Endothelial cell of umbilical vein (primary cell): ENCODE measurements at regions not wholly inside any gene's neighbourhood (a gene's known extent, or its start where the extent isn't known, plus 50 kb on each side); places are given as distances from the start of the nearest gene placed in this dataset.
A peak's percentile ranks its signal among the peaks of the same experiment; 100 is the strongest.

Experiments used
- BruUV-seq: library from RNA; stranded (reverse); fragments of 400-500 nt; replicated peaks from 2 replicates; lab custom pipeline; 2021; lab: Mats Ljungman, UMichigan
- CTCF ChIA-PET: fragments of 300-600, 350-600 bp; sonication (Branson Sonifier 250); formaldehyde crosslinking; loops from one replicate; lab custom pipeline; 2021; ENCODE audit warnings: antibody characterized with exemption, inconsistent platforms; lab: Charles Lee
- POLR2A ChIA-PET: fragments of 300-600, 350-600 bp; sonication (Branson Sonifier 250); formaldehyde crosslinking; loops from one replicate; lab custom pipeline; 2021; ENCODE audit warnings: antibody characterized with exemption, inconsistent platforms; lab: Charles Lee
- DNase-seq: peaks from one replicate; pipeline ENCODE4 v3.0.0-alpha.2; 2011; ENCODE audit warnings: low read depth, low spot score
- FAIRE-seq: peaks from 2 replicates; lab custom pipeline; 2011; peaks lifted over from hg19 to GRCh38; lab: Jason Lieb, UNC
- H2AFZ ChIP-seq: 2 replicates; pipeline ENCODE4 v1.6.0; 2012; ENCODE audit warnings: low read depth, low read length, control low read depth, inconsistent platforms
- H3K27ac ChIP-seq: 2 replicates; pipeline ENCODE4 v1.5.1; 2011; ENCODE audit warnings: low read depth, mild to moderate bottlenecking, control low read depth, low read length, moderate library complexity; ENCODE audit not compliant: insufficient read depth
- H3K27me3 ChIP-seq, 2 experiments: 2 replicates each; pipeline versions ENCODE4 v1.6.0 to v1.6.1; 2011; ENCODE audit warnings: low read length in 2 of 2, mixed read lengths in 1 of 2; ENCODE audit not compliant: control insufficient read depth in 2 of 2, insufficient read depth in 2 of 2
- H3K36me3 ChIP-seq, 2 experiments: 2 replicates in 1 of 2; 3 replicates in 1 of 2; pipeline ENCODE4 v1.5.1; 2011; ENCODE audit warnings: low read length in 2 of 2, mild to moderate bottlenecking in 1 of 2, moderate library complexity in 1 of 2; ENCODE audit not compliant: control insufficient read depth in 2 of 2, insufficient read depth in 2 of 2; ENCODE audit errors: extremely low read depth in 1 of 2
- H3K4me1 ChIP-seq: 3 replicates; pipeline ENCODE4 v1.5.1; 2011; ENCODE audit warnings: mild to moderate bottlenecking, low read length; ENCODE audit not compliant: control insufficient read depth, insufficient read depth; ENCODE audit errors: extremely low read depth
- H3K4me2 ChIP-seq: 2 replicates; pipeline ENCODE4 v1.6.1; 2011; ENCODE audit warnings: low read length, control low read depth, mixed read lengths; ENCODE audit not compliant: insufficient read depth
- H3K4me3 ChIP-seq, 3 experiments: fragments of 200-600 bp in 1 of 3; sonication (generic), shearing (Covaris generic) in 1 of 3; replicated peaks in 1 of 3; 2 replicates each; pipeline ENCODE4 v1.5.1; 2011 to 2016; ENCODE audit warnings: control low read depth in 3 of 3, low read length in 3 of 3, mild to moderate bottlenecking in 2 of 3, inconsistent platforms in 1 of 3, low read depth in 1 of 3, moderate library complexity in 1 of 3; ENCODE audit not compliant: insufficient read depth in 1 of 3
- H3K79me2 ChIP-seq: 2 replicates; pipeline ENCODE4 v1.6.0; 2012; ENCODE audit warnings: low read length, inconsistent platforms; ENCODE audit not compliant: control insufficient read depth, insufficient read depth
- H3K9ac ChIP-seq: replicated peaks from 2 replicates; pipeline ENCODE3; 2011; ENCODE audit warnings: low read length, control low read depth; ENCODE audit not compliant: insufficient read depth; ENCODE audit errors: extremely low read depth
- H3K9me1 ChIP-seq: replicated peaks from 3 replicates; pipeline ENCODE4 v1.6.0; 2011; ENCODE audit warnings: mild to moderate bottlenecking, low read length; ENCODE audit not compliant: control insufficient read depth, insufficient read depth; ENCODE audit errors: extremely low read depth
- H3K9me3 ChIP-seq: replicated peaks from 2 replicates; pipeline ENCODE4 v1.5.1; 2012; ENCODE audit warnings: low read length, inconsistent platforms; ENCODE audit not compliant: control insufficient read depth, insufficient read depth
- H4K20me1 ChIP-seq: replicated peaks from 2 replicates; pipeline ENCODE3; 2011; ENCODE audit warnings: mild to moderate bottlenecking, low read length; ENCODE audit not compliant: control insufficient read depth, insufficient read depth; ENCODE audit errors: extremely low read depth
- EZH2 ChIP-seq: IDR thresholded peaks from 2 replicates; pipeline ENCODE4 v1.6.1; 2012; ENCODE audit warnings: borderline replicate concordance, low read depth, mild to moderate bottlenecking, moderate library complexity, low read length, inconsistent platforms; ENCODE audit not compliant: severe bottlenecking
- GATA2 ChIP-seq: IDR thresholded peaks from 2 replicates; pipeline ENCODE4 v1.7.0; 2011; ENCODE audit warnings: low read depth, mild to moderate bottlenecking, moderate library complexity, mixed read lengths, low read length; ENCODE audit not compliant: insufficient read length, insufficient read depth
- MYC ChIP-seq: IDR thresholded peaks from one replicate; pipeline ENCODE4 v1.6.1; 2011; ENCODE audit warnings: mild to moderate bottlenecking, low read depth, low read length
- POLR2A ChIP-seq: IDR thresholded peaks from 2 replicates; pipeline ENCODE4 v1.6.1; 2012; ENCODE audit warnings: low read depth, mild to moderate bottlenecking, control low read depth, low read length
- POLR2AphosphoS5 ChIP-seq: IDR thresholded peaks from 2 replicates; pipeline ENCODE4 v1.6.1; 2012; ENCODE audit warnings: low read depth, mild to moderate bottlenecking, control low read depth, low read length, moderate library complexity; ENCODE audit not compliant: insufficient read depth
- dilution Hi-C: fragments of 300-500 bp; cut with MboI; formaldehyde crosslinking; loops from one replicate; pipeline ENCODE4 v1.15.0; 2019; ENCODE audit warnings: low sequenced_read_pairs; ENCODE audit not compliant: extremely low pct_ligation_motif_present
- intact Hi-C: fragments of 100-400 bp; cut with micrococcal nuclease; formaldehyde crosslinking; loops from one replicate; pipeline ENCODE4 v1.10.0; 2022
- TF ChIP-seq, protein P1 (sequence below): IDR thresholded peaks from 2 replicates; pipeline ENCODE4 v1.6.1; 2011; ENCODE audit not compliant: insufficient read depth, insufficient read length
- TF ChIP-seq, protein P2 (sequence below), 2 donors: IDR thresholded peaks; 1 replicate in 1 of 2; 2 replicates in 1 of 2; pipeline ENCODE4 v1.5.1; 2011; ENCODE audit warnings: low read length in 2 of 2, mild to moderate bottlenecking in 2 of 2, moderate library complexity in 2 of 2, control low read depth in 1 of 2, inconsistent platforms in 1 of 2, low read depth in 1 of 2; ENCODE audit not compliant: insufficient read depth in 1 of 2; ENCODE audit errors: extremely low read depth in 1 of 2

DNA sequence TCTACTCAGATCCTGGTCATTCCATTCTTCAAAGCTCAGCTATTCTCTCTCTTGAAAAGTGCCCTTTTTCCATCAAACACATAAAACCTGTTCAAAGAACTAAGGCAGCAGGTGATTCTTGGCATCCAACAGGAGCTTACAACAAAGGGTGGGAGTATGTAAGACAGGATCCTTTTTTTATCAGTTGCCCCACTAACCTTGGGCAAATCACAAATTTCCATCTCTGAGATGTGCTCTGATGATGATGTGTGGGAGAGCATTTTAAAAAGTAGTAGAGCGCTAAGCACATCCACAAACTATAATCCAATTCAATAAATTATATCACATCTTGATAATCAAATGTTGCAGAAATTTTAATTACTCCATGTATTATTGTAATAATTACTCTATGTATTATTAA, 53.7 kb upstream of the FDX1 start:
- Histone ChIP-seq H3K9me1 (no peaks in the 10 kb centered on the region), H3K27me3 (no peaks in the 10 kb centered on the region), H3K4me3 (no peak overlapping the region), H3K4me2 (no peak overlapping the region), H3K4me1 (peaks cover 24% of the 10 kb centered on the region), H2AFZ (no peak overlapping the region), H4K20me1 (no peaks in the 10 kb centered on the region), H3K9ac (no peak overlapping the region), H3K9me3 (no peaks in the 10 kb centered on the region), H3K27ac (no peak overlapping the region), H3K79me2 (no peaks in the 10 kb centered on the region), H3K36me3 (no peaks in the 10 kb centered on the region)
- TF ChIP-seq POLR2AphosphoS5 (no peak), GATA2 (no peak), MYC (no peak), POLR2A (no peak)
- TF ChIP-seq, protein P1, sequence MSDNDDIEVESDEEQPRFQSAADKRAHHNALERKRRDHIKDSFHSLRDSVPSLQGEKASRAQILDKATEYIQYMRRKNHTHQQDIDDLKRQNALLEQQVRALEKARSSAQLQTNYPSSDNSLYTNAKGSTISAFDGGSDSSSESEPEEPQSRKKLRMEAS = no peak
- intact Hi-C loops = loop anchor here (1.0 to 5.0 kb wide), 7 partner anchors 21 to 523 kb away; partner anchors contain the start of gene ZC3H12C
- DNase-seq (no peak), FAIRE-seq (no peak)
- dilution Hi-C loops = no loop called here
- ChIA-PET CTCF (interaction anchor here (1.1 to 2.7 kb wide), 6 partner anchors 53 to 854 kb away, joined by 3 to 44 read pairs (median 4); partner anchors contain the start of gene FDX1), POLR2A (no interaction called here)
- no TSS peak for BruUV-seq

DNA sequence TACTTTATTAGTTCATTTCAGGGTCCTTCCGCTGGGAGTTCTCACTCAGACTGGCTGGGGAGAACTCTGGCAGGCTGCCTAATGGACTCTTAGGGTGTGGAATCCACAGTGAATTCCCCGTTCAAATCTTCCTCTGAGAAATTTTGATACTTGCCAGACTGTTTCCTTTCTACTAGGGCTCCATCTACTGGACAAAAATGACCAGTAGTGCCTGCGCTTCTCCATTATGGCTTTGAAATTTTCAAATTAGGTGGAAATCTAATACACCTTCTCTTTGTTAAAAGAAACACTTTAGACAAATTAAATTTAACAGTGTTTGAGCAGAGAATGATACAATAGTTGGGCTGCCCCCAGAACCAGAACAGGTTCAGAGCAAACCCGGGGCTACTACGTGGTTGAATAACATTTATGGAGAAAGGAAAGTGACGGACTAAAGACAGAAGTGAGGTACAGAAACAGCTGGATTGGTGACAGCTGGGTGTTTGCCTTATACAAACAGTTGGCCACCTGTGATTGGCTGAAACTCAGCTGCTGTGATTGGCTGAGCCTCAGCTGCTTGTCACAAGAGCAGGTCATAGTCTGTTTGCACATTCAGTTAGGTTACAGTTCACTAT, 52.9 kb upstream of the FDX1 start:
- peak overlapping the region; percentile 24 for H3K9ac ChIP-seq

More for the DNA sequence above, 52.9 kb upstream of the FDX1 start:
- dilution Hi-C loops (no loop called here), intact Hi-C loops (loop anchor here (1.0 to 5.0 kb wide), 7 partner anchors 20 to 524 kb away; partner anchors contain the start of gene ZC3H12C)
- no TSS peak for BruUV-seq
- Histone ChIP-seq H3K27ac (no peak overlapping the region), H3K9me3 (no peaks in the 10 kb centered on the region), H3K4me1 (peaks cover 24% of the 10 kb centered on the region), H3K27me3 (no peaks in the 10 kb centered on the region), H2AFZ (peak overlapping the region; percentile 23), H3K4me2 (peak overlapping the region; percentile 40), H3K79me2 (no peaks in the 10 kb centered on the region), H3K36me3 (no peaks in the 10 kb centered on the region), H3K9me1 (no peaks in the 10 kb centered on the region), H3K4me3 (no peak overlapping the region), H4K20me1 (no peaks in the 10 kb centered on the region)
- CTCF ChIA-PET = interaction anchor here (0.8 to 1.8 kb wide), 9 partner anchors 21 to 524 kb away, joined by 3 to 42 read pairs (median 4); no protein-coding TSS in a partner anchor
- FAIRE-seq (peak; percentile 83), DNase-seq (peak; percentile 93)
- POLR2A ChIA-PET = interaction anchor here (0.5 kb wide), 1 partner anchor 82 kb away, joined by 3 read pairs; no protein-coding TSS in a partner anchor
- TF ChIP-seq, protein P2, sequence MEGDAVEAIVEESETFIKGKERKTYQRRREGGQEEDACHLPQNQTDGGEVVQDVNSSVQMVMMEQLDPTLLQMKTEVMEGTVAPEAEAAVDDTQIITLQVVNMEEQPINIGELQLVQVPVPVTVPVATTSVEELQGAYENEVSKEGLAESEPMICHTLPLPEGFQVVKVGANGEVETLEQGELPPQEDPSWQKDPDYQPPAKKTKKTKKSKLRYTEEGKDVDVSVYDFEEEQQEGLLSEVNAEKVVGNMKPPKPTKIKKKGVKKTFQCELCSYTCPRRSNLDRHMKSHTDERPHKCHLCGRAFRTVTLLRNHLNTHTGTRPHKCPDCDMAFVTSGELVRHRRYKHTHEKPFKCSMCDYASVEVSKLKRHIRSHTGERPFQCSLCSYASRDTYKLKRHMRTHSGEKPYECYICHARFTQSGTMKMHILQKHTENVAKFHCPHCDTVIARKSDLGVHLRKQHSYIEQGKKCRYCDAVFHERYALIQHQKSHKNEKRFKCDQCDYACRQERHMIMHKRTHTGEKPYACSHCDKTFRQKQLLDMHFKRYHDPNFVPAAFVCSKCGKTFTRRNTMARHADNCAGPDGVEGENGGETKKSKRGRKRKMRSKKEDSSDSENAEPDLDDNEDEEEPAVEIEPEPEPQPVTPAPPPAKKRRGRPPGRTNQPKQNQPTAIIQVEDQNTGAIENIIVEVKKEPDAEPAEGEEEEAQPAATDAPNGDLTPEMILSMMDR (IDR thresholded peaks at IDR 0.05; ENCODE audit: extremely low read depth in 1 of 2, insufficient read depth in 1 of 2, low read depth in 1 of 2, low read length in 2 of 2) = peak; percentile 52 to 72
- peak; percentile 20 for TF ChIP-seq GATA2
- TF ChIP-seq EZH2 = no peak
